NOMO-1 (cell line): ENCODE measurements at regions not wholly inside any gene's neighbourhood (a gene's known extent, or its start where the extent isn't known, plus 50 kb on each side); places are given as distances from the start of the nearest gene placed in this dataset.
"Not testable (repeated sequence)": the region's sequence is repeated elsewhere in the genome, so short reads cannot be mapped to it uniquely, and the experiment has no call there.

Experiments
- DNase-seq, 2 experiments: peaks; one replicate each; lab custom pipeline; 2025; ENCODE audit not compliant: unreplicated experiment in 2 of 2; lab: John Stamatoyannopoulos, UW

DNA sequence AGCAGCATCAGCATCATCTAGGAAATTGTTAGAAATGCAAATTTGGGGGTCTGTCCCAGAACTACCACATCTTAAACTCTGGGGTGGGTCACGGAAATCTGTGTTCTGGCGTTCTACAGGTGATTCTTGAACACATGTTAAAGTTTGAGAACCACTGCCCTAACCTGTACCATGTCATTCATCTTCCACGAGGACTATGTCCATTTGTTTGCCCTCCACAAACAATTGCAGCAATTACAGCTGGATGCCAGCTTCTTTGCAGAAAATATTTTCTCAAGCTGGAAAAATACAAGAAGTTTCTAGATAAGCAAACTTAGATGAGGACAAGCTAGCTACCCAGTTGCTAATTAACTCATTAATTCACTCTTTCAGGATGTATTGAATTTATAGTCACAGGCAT lies 54.1 kb downstream of the MAFB start:
- no peak for DNase-seq

DNA sequence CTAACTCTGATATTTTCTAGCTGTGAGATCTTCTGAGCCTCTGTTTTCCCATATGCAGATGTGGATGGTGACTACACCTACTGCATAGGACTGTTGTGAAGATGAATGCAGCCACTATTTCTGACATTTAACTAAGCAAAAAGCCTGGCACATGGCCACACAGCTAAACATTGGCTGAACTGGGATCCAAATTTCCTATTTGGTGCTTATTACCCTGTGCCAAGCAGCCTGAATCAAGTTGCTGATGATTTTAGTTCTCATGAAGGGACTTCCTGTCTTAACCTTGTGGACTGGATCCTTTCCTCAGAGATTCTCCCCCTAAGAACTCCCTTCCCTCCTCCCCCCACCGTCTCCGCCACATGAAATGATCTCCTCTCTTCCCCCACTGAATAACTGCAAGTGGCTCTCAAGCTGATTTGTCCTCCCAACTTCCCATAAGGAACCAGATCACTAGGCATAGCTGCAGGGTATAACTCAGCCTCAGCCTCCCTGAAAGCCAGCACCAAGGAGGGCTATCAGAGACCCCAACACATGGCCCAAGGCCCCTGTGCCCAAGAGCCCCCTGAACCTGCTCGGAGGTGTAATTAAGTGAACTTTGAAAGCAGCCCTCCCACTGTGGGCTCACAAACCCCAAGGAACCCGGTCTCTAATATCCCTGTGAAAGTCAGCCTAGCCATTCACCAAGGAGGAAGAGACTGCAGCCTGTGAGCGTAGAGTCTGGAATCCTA lies 55.7 kb downstream of the MAFB start:
- no peak for DNase-seq

DNA sequence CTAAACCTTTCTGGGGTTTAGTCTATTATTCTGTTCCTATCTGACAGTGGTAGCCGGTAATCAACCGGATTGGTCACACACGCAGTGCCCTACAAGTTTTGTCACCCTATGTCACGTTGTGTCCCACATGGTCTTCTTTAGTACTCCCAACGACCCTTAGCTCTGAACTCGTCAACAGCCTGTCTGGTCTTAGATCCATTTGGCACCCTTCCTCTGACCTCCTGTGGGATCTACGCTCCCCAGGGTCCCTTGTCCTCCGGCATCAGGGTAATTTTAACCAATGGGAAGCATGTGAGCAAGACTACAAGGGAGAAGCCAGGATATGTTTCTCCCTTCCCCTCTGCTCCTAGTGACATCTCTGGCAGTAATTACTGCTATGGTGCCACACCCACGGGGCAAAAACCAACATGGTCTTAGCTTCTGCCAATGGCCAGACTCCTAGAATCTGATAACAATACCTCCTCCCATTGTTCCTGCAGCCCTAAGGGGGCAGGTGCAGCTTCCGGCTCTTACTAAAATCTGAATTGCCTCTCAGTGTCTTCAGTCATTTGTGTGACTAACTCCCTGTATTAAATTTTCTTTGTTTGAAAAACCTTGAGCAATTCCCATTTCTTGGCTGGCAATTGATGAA lies 56.6 kb downstream of the MAFB start:
- DNase-seq: no peak

DNA sequence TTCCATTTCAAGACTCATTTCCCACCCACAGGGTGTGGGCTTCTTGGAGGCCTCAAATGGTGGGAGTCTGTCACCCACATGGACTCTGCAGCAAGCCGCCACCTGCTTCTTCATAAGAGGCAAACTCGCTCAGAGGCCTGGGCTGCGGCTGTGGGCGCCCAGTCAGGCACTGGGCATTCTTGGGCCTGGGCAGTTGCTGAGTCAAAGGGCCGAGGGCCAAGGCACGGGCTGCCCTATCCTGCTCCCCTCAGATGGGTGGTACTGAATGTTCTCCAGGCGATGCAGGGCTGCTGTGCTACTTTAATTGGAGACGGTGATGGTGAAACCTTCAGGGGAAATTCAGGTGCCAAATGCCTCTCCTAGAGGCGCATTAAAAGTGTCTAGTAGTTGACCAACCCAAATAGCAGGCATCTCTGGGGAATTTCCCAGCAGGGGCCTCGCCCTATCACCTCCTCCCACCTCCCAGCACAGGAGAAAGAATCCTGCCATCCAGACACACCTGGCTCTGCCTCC lies 57.9 kb downstream of the MAFB start:
- no peak for DNase-seq

DNA sequence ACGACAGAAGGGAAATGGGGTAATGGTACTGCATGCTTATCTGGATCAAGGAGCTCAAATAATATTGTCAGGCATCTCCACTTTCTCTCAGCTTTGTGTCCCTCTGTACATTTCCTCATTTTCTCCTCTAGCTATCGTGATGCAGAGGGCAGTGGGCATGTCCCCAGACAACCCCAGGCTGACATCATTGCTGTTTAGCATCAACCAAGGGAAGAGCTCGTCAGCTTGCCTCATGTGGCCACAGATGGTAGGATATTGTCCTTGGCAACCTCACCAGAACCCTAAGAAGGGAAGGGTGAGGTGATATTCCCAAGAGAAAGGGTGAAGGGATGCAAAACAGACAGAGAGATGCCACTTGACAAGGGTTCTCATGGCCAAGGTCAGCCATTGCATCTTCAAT lies 58.3 kb downstream of the MAFB start:
- DNase-seq: no peak

DNA sequence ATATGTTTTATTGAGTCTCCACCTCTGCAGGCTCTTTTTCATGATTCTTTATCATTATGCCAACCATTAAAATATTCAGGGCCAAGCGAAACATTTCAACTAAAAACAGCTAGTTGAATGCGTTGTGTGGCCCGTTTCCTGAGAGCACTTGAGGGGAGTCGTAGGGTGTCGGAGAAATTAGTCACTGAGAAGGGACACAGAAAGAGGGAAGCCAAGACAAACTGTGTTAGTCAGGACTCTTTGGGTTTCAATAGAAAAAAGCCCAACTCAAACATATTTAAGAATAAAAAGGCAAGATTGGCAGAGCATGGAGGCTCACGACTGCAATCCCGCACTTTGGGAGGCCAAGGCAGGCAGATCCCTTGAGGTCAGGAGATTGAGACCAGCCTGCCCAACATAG lies 58.9 kb downstream of the MAFB start:
- DNase-seq: no peak

DNA sequence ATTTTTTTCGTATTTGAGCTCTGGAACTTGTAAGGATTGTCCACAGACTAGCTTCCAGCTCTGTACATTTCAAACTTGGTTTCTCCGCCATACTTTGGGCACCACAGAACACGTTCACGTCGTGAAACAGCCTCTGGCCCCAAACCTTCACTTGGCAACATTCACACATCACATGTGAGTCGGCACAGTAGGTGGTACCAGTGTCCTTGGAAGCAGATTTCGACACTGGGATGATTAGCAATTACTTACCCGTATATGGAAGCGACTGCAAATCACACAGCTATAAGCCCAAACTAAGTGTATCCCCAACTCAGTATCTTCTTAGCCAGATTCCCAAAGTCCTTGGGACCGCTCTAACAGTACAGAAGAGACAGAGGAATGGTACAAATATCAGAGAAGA lies 60.2 kb downstream of the MAFB start:
- no peak for DNase-seq

DNA sequence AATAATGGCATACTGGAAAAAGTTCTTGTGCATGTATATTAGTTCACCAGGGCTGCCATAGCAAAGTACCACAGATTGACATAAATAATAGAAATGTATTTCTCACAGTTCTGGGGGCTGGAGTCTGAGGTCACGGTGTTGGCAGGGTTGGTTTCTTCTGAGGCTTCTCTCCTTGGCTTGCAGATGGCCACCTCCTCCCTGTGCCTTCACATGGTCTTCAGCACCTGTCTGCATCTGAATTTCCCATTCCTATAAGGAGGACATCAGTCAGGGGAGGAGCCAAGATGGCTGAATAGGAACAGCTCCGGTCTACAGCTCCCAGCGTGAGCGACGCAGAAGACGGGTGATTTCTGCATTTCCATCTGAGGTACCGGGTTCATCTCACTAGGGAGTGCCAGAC lies 70.0 kb downstream of the MAFB start:
- not testable (repeated sequence) for DNase-seq

DNA sequence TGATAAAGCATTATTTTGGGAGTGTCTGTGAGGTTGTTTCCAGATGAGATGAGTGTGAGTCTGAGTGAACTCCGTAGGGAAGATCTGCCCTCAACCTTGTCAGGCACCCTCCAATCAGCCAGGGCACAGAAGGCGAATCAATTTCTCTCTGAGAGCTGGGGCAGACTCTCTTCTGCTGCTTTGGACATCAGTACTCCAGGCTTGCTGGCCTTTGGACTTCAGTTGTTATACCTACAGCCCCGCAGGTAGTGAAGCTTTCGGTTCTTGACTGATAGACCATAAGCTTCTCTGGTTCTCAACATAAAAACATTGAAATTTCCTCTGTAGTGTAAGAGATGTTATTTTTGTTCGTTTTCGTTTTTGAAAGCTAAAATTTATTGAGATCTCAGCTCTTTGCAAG lies 71.4 kb downstream of the MAFB start:
- DNase-seq: no peak

DNA sequence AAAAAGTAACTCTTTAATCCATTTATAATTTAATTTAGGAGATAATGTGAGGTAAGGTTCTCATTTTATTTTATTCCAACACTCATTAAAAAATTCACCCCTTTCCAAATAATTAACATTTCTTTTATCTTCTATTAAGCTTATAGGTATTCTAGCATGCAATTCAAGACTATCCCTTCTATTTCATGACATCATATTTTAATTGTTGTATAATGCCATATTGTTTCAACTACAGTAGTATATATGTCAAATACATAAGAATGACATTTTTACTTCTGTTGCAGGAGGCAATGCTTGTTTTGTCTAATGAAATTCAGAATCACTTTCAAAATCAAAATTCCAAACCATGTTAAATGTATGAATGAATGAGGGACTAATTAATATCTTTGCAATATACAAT lies 76.2 kb downstream of the MAFB start:
- DNase-seq: no peak

DNA sequence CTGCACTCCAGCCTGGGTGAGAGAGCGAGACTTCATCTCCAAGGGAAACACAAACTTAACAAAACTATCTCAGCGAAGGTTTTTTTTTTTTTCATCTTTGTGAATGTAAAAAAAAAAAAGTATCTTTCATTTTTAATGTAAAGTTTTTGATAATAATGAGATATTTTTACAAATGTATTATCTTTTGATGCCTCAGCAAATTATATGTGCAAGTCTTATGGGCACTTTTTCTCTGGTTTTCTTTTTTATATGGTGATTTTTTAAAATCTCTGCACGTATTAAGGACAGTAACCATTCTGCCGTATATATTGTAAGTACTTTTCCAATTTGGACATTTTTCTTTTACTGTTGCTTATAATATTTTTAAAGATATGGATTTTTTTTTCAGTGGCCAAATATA lies 76.8 kb downstream of the MAFB start:
- DNase-seq: no peak

DNA sequence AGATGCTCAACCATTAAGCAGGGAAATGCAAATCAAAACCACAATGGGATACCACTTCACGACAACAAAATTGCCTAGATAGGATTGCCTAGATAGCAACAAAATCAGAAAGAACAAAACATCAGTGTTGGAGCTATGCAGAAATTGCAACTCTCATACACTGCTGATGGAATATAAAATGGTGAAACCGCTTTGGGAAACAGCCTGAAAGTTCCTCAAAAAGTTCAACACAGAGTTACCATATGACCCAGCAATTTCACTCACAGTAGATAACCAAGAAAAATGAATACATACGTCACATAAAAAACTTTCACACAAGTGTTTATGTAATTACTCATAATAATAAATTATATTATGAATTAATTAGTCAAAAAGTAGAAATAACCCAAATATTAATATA lies 78.3 kb downstream of the MAFB start:
- no peak for DNase-seq

DNA sequence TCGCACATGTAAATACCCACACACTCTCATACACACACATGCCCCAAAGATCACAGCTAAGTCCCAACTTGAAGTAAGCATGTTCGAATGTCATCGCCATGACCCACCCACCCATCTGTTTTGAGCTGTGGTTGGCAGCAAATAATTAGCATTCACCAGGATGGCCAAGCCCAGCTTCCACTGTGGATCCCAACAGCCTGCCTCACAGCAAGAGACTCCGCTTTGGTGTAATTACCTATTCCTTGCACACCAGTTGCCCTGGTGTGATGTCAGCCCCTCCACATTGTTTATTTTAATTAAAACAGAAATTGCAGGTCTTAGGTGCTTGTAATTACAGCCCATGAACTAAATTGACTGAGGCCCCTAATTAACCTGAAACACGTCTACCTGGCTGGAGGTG lies 81.1 kb downstream of the MAFB start:
- DNase-seq: no peak

DNA sequence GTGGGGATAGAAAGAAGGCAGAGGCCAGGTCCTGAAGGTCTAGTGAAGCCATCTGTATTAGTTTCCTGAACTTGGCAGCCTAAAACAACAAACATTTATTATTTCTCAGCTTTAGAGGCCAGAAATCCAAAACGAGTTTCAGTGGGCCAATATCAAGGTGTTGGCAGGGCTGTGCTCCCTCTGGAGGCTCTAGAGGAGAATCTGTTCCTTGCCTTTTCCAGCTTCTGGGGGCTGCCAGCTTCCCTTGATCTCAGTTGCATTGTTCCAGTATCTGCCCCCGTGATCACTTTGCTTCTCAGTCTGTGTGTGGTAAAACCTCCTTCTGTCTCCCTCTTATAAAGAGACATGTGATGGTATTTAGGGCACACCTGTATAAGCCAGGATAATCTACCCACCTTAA lies 82.4 kb downstream of the MAFB start:
- DNase-seq: no peak

DNA sequence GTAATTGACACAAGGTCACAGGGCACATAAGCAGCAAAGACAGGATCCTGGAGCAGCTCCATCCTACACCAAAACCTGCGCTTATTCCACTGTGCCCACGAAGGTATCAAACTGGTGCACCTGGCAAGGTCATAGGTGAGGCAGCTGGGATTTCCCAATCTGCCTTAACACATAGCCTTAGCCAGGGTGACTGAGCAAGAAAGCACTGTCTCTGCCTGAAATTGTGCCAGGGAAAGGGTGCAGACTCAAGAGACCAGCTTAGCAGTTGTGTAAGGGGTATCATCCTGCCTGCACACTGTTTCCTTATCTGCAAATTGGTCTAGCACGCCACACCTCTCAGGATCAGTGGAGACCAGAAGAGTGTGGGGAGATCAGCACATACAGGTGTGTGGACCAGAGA lies 82.8 kb downstream of the MAFB start:
- DNase-seq: no peak

DNA sequence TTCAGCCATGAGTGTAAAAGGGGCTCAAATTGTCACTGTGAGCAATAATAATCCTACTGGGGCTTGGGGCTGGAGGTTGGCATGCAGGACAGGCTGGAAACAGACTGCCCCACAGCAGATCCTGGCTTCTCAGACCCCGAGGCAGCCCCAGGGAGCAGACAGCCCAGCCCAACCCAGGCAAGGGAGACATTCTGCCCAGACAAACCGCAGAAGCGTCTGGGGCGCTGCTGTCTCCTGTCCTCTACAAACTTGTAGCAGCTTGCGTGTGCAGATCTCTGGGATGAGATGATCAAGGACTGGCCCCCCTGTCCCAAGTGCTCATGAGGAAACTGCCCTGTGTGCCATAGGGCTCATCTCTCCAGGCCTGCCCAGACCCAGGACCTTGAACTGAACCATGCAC lies 84.6 kb downstream of the MAFB start:
- DNase-seq: no peak

DNA sequence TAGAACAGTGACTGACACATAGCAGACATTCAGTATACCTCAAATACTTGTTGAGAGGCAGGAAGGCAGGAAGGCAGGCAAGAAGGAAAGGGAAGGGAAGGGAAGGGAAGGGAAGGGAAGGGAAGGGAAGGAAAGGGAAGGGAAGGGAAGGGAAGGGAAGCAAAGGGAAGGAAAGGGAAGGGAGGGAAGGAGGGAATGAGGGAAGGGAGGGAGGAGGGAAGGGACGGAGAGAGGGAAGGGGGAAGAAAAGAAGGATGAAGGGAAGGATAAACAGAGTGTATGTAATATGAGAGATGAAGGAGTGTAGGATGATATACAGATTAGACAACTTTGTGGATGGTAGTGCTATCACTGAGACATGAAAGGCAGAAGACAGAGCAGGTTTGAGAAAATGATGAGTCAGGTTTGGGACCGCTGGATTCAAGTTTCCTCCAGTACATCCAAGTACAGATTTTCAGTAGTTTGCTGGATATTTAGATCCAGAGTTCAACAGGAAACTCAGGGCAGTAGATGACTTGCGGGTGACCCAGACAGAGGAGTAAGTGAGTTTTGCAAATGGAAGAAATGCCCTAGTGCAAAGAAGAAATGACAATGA lies 85.9 kb downstream of the MAFB start:
- DNase-seq: no peak

DNA sequence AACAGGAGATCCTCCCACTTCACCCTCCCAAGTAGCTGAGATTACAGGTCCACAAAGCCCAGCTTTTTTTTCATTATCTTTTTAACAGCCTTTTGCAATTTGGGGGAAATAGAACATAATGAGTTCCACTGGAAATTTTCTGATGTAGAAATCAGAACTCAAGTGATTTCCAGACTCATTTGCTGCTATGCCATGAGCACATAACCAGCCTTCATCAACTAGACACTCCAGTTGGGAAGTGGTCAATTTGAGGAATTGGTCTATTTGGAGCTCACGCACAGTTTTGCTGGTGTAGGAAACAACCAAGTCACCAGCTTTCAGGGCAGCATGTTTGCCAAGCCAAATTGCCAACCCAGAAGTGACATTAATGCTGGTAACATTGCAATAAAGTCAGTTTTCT lies 86.7 kb downstream of the MAFB start:
- DNase-seq: no peak

DNA sequence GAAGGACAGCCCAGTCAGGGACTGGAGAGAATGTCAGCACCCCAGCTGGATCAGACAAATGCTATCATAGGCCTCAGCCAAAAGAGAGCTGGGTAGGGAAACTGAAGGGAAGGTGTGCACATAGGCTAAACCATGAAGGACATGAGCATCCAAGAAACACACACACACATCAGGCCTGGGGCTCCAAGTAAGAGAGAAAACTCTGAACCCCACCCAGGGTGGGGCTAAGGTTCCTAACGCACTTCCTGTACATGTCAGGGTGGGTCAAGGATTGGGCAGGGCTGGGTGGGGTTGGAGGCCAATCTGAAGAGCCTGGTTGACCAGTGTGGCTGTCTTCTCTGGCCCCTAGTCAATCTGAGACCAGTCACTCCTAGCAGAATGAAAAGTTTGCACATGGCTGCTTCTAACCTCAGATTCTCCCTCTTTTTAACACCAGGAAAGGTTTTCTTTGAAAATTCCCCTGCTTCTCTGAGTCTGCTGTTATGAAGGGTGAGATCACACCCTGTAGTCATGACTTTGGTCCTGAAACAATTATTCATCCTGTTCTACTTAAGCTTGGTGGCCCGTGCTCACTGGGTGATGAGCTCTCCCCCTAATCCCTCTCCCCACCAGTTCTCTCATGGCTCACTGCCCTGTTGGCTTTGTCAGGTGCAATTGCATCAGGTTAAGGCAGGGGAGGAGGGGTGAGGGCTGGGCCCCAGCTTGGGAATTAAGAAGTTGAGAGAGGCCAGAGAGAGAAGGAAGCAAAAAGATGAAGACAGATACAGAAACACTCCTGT lies 88.4 kb downstream of the MAFB start:
- no peak for DNase-seq

DNA sequence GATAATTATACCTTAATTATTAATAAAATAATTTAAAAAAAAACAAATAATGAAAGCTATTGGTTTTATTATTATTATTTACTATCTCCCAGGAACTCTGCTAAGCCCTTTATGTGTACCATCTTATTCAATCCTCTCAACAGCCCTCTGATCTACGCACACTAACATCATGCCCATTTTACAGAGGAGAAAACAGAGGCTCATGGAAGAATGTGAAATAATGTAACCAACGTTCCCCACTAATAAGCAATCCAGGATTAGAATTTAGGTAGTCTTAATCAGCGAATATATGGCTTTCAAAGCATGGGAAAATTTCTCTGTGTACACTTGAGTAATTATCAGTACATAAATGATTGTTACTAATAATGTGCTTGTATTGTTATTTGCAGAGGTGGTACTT lies 89.0 kb downstream of the MAFB start:
- no peak for DNase-seq

DNA sequence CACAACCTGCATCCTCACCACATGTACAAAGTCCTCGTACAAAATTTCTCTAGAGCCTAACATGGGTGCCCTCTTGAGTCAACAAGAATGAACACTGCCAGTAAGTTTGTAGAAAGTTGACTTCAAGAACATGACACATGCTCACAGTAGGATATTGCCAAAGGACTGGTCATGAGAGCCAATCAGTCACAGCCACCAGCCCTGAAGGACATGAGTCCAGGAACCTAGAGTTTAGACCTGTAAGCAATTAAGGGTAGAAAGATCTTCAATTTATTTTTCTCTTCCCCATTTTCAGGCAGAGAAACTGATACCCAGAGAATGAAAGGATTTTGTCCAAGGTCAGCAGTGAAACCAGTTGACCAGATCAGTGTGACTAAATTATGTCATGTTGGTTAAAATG lies 96.1 kb downstream of the MAFB start:
- no peak for DNase-seq

DNA sequence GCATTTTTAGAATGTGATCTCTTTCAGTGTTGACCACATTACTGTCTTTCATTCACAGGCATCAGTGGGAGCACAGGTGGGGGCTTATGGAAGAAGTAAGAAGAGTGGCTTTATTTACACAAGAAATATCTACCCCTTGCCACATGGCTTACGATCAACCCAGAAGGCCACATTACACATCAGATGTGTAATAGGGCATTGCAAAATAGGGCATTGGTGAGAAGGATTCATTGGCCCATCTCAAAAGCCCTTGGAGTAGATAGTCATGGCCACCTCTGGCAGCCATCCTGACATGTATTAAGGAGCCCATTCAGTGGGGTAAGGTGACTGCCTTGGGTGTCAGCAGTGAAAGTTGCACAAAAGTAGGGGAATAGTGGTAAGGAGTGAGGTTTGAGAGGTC lies 97.5 kb downstream of the MAFB start:
- no peak for DNase-seq
